Ecto neural progenitor cell (in vitro differentiated cells): ENCODE measurements at regions not wholly inside any gene's neighbourhood (a gene's known extent, or its start where the extent isn't known, plus 50 kb on each side); places are given as distances from the start of the nearest gene placed in this dataset.

Source experiments
- DNase-seq: peaks from one replicate; pipeline ENCODE4 v3.0.0-alpha.2; 2018; ENCODE audit warnings: low spot score

DNA sequence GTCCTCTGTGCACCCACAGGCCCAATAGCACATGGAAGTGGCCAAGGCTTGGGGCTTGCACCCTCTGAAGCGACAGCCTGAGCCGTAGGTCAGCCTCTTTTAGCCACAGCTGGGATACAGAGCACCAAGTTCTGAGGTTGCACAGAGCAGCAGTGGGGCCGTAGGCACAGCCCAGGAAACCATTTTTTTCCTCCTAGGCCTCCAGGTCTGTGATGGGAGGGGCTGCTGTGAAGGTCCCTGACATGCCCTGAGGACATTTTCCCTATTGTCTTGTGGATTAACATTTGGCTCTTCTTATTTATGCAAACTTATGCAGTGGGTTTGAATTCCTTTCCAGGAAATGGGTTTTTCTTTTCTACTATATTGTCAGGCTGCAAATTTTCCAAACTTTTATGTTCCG is 878.7 kb upstream of the MAN1A1 start:
- DNase-seq, result no peak

DNA sequence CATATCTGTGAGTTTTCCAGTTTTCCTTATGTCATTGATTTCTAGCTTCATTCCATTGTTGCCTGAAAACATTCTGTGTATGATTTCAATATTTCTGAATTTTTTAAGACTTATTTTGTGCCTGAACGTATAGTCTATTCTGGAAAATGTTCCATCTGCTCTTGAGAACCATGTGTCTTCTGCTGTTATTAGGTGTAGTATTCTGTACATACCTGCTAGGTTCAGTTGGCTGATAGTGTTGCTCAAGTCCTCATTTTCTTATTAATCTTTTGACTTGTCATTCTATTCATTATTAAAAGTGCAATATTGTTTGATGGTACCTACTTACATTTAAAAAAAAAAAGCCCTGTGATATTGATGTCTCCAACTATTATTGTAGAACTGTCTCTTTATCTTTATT is 869.8 kb upstream of the MAN1A1 start:
- DNase-seq, result no peak

DNA sequence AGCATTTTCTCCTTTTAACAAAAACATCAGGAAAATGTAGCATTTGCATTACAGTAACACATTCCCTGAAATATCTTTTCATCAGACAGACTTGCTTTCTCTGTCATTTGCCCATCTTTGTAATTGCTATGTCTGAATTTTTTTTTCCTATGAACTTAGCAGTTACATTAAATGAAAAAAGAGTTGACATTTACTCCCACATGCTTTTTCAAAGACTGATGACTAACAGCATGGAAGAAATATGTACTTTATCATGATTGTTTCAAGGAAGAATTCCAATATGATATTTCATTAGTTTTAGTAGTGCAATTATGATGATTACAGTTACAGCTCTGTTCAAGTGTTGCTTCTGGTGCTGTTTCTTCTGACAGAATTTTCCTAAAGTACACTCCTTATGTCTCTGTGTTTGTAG is 864.5 kb upstream of the MAN1A1 start:
- no peak for DNase-seq

DNA sequence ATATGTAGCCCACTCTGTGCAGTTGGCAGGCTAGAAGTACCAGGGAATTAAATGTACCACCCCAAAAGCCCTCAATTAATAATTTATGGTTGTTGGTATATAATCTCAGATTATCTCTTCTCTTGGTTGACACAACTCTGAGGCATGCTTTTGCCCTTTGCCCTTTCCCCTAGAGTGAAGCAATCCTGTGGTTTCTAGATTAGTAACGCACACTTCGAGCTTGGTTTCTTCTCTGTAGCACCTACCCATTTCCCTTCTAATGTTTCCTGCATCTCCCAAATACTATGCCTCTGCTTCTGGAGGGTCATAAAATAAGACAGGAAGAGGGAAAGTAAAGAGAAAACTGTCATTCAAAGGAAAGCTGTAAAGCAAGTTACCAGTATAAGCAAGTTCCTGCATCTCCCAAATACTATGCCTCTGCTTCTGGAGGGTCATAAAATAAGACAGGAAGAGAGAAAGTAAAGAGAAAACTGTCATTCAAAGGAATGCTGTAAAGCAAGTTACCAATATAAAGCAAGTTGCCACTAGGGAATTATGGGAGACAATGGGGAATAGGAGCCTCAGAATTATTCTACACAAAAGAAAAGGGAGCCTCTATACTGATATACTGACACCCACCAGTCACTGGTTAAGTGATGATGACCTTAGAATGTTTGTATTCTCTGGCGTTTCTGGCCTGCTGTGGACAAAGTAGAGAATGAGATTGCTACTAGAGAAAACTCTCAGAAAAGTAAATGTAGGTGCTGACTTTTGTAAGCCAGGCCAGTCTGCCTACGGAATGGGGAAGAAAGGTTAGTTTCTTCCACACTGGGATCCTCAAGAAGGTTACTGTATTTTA is 862.6 kb upstream of the MAN1A1 start:
- no peak for DNase-seq

DNA sequence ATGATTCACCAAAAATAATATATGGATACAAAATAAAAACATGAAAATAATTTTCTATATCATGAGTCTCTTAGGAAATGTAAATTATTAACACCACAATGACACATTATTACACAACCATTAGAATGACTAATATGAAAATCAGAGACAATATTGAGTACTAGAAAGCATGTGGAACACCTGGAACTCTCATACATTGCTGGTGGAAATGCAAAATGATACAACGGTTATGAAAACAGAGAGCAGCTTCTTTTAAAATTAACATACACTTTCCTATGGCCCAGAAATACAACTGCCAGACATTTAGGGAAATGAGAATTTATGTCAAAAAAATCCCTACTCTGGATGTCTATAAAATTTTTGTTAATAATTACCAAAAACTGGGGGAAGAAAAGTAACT is 853.3 kb upstream of the MAN1A1 start:
- DNase-seq, result no peak

DNA sequence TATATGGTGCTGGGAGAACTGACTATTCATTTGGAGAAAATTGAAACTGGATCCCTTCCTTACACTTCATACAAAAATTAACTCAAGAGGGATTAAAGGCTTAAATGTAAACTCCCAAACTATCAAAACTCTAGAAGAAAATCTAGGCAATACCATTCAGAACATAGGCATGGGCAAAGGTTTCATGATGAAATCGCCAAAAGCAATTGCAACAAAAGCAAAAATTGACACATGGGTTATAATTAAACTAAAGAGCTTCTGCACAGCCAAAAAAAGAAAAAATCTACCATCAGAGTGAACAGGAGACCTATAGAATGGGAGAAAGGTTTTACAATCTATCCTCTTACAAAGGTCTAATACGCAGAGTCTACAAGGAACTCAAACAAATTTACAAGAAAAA is 851.3 kb upstream of the MAN1A1 start:
- DNase-seq, result no peak

DNA sequence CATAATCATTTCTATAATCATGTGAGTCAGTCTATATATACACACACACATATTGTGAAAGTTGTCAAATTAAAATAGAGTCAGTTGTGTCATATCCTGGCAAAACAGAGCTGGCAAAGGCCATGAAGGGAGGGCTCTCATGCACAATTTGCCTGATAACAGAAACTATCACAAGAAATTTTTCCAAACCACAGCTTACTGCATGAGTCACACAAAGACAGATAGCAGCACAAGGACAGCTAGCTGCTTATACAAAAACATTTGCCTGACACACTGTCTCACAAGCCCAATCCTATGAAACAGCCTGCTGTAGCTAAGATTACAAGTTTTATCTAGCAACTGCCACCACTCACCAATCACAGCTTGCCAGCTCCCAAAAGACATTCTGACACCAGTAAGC is 848.5 kb upstream of the MAN1A1 start:
- DNase-seq, result no peak

DNA sequence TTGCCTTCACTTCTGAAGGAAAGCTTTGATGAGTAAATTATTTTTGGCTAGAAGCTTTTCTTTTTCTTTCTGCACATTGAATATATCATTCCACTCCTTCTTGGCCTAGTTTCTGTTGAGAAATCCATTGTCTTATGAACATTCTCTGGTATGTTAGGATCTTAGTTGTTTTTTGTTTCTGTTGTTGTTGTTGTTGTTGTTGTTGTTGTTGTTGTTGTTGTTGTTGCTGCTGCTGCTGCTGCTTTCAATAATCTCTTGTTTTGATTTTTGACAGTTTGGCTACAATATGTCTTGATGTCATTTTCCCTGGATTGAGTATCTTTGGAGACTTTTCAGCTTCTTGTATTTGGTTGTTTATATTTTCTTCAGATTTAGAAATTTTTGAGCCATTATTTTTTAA is 836.5 kb upstream of the MAN1A1 start:
- no peak for DNase-seq

DNA sequence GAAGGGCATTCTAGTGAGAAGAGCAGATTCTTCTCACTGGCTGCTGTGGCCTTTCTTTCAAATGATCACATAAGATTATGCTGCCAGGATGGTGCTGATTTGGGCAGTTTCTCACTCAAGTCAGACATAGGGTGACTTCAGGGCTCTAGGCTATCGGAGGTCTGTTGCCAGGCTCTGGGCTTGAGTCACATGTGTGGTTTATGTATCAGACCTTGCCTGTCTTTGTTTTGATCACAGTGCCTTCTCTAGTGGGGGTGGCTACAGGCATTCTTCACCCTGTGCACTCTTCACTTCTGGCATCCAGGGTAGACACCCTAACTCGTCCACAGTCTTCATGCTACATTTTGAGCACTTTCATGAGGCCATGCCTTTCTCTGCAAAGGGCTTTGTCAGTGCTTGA is 823.7 kb upstream of the MAN1A1 start:
- DNase-seq, result no peak

DNA sequence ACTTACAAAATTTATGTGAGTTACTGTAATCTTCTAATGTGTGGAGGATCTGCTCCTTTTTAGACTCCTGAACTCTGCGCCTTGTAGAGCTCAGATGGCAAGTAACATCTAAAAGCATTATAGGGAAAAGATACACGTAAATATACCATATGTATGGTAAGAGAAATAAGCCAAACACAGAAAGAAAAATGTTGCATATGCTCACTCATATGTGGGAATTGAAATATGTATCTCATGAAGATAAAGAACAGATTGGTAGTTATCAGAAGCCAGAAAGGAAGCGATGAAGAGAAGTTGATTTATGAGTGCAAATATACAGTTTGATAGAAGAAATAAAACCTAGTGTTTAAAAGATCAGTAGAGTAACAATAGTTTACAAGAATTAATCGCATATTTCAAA is 815.0 kb upstream of the MAN1A1 start:
- no peak for DNase-seq

DNA sequence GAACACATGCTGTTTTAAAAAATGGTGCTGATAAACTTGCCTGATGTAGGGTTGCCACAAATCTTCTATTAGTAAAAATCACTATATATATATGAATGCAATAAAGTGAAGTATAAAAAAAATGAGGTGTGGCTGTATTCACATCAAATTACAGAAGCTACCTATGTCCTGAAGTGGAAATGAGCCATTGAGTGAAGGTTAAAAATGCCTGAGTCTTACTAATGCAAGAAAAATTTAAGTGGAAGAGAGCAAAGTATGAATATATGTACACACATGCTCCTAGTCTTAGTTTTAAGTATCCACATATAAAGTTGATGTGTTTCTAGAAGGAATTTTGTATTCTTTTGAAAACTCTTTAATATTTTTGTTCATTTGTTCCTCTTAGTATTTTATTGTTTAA is 808.3 kb upstream of the MAN1A1 start:
- DNase-seq, result no peak

DNA sequence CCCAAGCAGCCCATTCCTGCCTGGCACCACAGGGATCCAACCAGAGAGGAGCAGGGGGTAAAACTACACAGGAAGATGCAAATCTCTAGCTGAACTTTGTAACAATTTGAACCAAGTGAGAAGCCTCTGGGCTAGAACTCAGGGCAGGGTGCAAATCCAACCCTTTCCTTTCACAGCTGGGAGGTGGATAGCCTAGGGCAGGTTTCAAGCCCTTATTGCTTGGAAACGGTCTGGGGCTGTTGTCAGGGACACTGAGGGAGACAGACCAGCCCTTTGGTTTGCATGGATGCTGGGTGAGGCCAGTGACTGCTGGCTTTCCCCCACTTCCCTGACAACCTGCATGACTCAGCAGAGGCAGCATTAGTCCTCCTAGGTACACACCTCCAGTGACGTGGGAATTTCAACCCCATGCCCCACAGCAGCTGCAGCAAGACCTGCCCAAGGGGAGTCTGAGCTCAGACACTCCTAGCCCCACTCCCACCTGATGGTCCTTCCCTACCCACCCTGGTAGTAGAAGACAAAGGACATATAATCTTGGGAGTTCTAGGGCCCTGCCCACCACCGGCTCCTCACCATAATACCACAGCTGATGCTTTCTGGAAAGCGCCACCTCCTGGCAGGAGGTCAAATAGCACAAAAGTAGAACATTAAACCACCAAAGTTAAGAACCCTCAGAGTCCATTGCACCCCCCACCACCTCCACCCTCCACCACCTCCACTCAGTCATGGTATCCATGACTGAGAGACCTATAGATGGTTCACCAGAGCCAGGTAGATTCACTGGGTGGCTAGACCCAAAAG is 797.7 kb upstream of the MAN1A1 start:
- no peak for DNase-seq

DNA sequence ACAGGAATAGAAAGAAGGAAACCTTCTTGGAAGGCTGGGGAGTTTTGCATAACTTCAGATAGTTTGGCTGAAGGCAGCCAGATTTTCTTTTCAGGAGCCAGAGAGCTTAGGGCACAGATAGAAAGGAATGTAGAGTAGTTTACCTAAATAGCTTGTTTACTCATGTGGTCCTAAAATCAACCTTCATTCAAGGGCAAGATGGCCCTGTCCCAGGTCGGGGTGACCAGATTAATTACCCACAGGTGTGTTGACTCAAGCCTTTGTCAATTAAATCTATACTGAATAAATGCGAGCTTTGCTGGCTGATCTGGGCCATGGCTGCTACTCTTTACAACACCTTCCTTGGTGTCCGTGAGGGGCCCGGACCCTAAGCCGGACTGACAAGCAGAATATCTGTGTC is 792.0 kb upstream of the MAN1A1 start:
- DNase-seq, result no peak

DNA sequence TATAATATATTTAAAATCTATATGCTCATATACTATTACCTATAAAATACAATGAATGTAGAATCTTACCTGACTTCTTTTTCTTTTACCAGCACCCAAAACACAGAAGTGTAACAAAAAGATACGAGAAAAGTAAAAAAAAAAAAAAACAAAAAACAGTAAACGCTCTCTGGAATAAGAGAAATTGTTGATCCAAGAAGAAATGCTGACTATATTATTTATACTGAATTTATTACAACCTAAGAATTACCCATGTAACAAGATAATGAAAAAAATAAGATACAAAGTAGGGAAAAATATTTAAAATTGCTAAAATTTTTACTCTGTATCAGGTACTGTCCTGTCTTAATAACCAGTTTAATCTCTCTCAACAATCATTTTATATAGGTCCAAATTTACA is 787.9 kb upstream of the MAN1A1 start:
- no peak for DNase-seq

DNA sequence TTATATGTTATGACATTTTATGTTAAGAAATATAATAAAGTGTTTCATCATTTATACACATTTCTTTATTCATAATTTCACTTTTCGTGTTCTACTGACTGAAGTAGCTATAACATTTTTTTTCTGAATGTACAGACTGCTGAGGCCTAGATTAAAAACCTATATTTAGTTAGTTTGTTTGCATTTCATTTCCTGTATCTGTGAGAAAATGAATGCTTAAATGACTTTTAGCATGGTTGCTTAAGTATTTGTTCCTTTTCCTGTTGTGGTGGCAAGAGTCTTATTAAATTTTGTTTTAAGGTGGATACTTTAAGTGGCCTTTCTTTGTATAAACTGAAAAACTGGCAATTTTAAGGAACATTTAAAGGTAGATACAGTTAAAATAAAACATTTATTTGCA is 779.7 kb upstream of the MAN1A1 start:
- DNase-seq, result no peak

DNA sequence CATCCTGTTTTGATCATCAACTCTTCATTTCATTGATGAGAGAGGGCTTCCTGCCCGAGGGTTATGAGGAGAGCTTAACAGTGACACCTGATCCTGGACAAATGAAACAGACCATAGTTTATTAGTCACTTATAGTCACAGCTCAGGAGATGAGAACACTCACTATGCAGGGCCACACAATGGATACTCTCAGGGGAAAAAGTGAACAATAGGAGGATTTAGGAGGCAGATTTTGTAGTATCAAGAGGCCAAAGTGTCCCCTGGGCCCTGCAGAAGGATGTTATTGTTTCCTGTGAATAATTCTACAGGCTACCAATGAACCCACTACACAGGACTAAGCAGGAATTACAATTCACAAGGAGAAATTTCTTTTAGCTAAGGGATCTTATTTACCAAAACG is 772.8 kb upstream of the MAN1A1 start:
- no peak for DNase-seq

DNA sequence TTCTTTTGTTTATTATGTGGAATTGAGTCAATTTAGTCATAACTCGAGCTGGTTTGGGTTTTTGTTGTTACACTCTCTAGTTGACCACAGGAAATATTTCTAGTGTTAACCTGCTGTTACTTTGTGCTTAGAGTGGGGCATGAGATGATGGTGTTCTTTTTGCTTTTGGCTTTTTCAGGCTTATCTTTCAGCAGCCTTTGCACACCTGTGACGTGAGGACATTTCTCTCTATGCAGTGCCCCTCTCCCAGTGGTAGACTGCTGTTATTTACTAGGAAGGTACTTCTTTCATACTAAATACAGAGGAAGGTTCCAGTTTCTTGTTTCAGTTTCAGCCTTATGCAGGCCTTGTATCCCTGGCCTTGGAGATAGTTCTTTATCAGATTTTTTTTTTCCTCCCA is 766.8 kb upstream of the MAN1A1 start:
- DNase-seq, result no peak

DNA sequence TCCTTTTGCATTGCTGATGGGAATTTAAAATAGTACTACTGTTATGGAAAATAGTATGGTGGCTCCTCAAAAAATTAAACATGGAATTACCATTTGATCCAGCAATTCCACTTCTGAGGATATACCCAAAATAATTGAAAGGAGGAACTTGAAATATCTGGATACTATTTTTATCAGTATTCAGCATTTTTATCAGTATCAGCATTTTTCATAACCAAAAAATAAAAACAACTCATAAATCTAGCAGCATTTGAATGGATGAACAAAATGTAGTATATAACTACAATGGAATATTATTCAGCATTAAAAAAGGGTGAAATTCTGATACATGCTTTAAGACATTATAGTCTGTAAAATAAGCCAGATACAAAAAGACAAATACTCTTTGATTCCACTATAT is 763.4 kb upstream of the MAN1A1 start:
- no peak for DNase-seq

DNA sequence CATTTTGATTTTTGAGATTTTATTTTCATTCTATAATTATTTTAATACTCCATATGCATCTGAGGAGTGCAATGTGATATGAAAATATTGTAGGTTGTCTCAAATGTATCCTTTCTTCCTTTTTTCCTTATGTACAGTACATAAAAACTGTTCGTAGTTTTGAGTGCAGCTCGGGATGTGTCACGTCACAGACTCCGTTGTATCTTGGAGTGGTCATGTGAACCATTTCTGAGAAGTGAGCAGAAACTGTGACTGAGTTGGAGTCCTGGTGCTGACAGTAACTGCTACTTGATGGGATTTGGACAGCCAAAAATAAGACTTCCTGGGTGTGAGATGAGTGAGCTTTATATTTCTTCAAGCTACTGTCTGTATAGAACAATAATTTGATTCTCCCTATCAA is 761.4 kb upstream of the MAN1A1 start:
- DNase-seq, result no peak

DNA sequence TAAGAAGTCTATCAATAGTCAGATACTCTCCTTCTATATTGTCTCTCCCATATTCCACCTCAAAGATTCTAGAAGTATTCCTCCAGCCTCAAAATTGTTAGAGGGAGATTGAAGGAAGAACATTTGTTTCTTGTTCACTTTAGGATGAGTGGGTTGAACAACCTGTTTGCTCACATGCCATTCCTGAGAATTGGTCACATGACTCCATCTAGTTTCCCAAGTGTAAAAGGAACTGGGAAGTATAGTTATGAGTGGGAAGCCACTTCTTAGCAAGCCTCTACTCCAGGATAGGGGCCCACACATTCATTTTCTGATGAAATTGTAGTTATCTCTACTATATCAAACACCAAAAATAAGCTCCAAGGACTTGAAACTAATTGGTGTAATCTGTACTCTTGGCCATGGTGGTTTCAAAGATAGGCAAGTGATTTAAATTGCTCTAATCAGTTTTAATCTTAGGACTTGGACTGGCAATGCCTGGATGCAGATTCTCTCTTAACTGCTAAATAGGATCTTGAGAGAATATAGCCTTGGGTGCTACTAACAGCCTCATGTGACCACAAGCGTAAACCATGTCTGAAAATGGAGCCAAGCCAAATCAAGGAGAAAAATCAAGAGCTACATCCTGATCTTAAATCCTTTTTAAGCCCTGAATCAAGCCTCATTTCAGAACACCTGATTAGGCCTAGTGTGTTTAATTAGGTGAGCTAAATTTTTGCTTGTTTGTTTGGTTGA is 758.7 kb upstream of the MAN1A1 start:
- no peak for DNase-seq

DNA sequence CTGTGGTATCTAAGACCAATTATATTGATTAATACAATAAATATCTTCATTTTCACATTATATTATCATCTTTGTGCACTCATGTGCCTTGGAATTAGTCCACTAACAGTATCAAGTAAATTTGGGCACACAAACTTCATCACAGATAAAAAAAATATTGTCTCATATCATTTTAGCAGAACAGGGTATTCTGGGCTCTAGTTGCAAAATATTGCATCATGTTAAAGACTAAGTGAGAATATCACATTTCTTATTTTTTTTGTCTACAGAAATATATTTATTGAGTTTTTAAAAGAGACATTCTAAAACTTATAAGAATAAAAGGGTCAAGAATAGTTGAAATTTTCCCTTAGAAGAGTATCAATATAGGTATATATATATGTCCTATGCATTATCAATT is 754.1 kb upstream of the MAN1A1 start:
- no peak for DNase-seq

DNA sequence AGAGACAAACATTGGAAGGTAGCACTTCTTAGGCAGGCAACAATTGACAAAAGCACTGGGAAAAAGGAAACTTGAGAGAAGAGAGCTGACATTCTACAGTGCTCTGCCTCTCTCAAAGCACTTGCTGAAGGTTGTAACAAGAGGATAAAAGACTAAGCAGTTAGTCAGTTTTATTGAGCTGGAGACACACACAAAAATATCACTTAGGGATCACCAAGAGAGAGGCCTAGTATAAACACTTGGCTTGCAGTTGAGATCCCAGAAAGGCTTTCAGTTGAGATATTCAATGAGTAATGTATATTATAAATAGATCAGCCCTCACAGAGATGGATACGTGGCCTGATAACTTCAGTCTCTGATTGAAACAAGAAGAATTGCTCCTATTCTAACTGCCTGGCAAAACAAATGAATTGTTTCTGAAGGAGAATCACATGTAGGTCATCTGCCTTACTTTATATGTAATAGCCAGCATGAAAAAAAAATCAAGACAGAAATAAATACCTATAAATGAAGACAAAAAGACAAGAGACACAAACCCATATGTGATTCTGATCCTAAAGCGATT is 747.2 kb upstream of the MAN1A1 start:
- DNase-seq, result no peak

DNA sequence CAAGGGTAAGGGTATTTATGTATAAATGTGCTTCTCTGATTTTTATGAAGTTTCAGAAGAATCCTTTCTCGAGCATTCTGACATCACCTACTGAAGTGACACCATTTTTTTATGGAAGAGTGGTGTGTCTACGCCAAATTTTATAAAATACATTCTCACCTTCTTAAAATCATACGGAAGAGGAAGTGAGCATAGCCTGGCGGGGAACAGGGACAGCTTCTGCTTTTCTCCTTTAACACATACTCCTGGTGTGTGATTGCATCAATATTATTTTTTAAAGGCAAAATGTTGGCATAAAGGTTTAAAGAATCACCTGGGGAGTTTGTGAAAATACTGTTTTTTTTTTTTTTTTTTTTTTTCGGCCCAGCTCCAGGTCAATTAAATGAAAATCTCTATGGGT is 733.6 kb upstream of the MAN1A1 start:
- DNase-seq, result no peak
